Heart right ventricle (tissue), 16 donors: ENCODE measurements at regions not wholly inside any gene's neighbourhood (a gene's known extent, or its start where the extent isn't known, plus 50 kb on each side); places are given as distances from the start of the nearest gene placed in this dataset.
"Not testable (repeated sequence)": the region's sequence is repeated elsewhere in the genome, so short reads cannot be mapped to it uniquely, and the experiment has no call there.

ENCODE experiments used
- ATAC-seq, 8 donors: fragments of 200-7000 bp; cut with Tn5 transposase; one replicate each; pipeline ENCODE4 v1.9.1; 2020; ENCODE audit warnings: mild to moderate bottlenecking in 8 of 8, moderate library complexity in 8 of 8, moderate number of reproducible peaks in 1 of 8
- DNase-seq, 2 donors: peaks; one replicate each; pipeline ENCODE4 v3.0.0-alpha.2; 2020
- H3K27ac ChIP-seq, 10 donors: fragments of 200-600 bp; sonication (generic) in 2 of 10; one replicate each; pipeline versions ENCODE4 v1.5.0 to v1.8.0; 2020 to 2022; ENCODE audit warnings: mild to moderate bottlenecking in 3 of 10
- H3K27me3 ChIP-seq, 7 donors: fragments of 200-600 bp; one replicate each; pipeline ENCODE4 v1.8.0; 2021 to 2022; ENCODE audit warnings: mild to moderate bottlenecking in 2 of 7
- H3K36me3 ChIP-seq, 9 donors: fragments of 200-600 bp; sonication (generic) in 1 of 9; one replicate each; pipeline versions ENCODE4 v1.5.0 to v1.8.0; 2020 to 2022; ENCODE audit warnings: mild to moderate bottlenecking in 2 of 9
- H3K4me1 ChIP-seq, 9 donors: fragments of 200-600 bp; sonication (generic) in 1 of 9; one replicate each; pipeline versions ENCODE4 v1.5.0 to v1.8.0; 2020 to 2022; ENCODE audit warnings: mild to moderate bottlenecking in 4 of 9
- H3K4me3 ChIP-seq, 10 donors: fragments of 200-600 bp; sonication (generic) in 2 of 10; one replicate each; pipeline versions ENCODE4 v1.5.0 to v1.8.0; 2020 to 2022; ENCODE audit warnings: mild to moderate bottlenecking in 7 of 10, moderate library complexity in 2 of 10
- H3K9me3 ChIP-seq, 11 donors: fragments of 200-600 bp in 10 of 11; sonication (generic) in 2 of 11; one replicate each; pipeline versions ENCODE4 v1.5.0 to v1.8.0; 2013 to 2022; ENCODE audit warnings: mild to moderate bottlenecking in 2 of 11, control low read depth in 1 of 11, moderate library complexity in 1 of 11
- WGBS, 2 donors: extraction: QIAGEN DNeasy Blood & Tissue Kit; methylation state at CpG; one replicate each; pipeline ENCODE4 v1.1.7; 2013; ENCODE audit warnings: inconsistent platforms in 1 of 2; 5-methylcytosine and 5-hydroxymethylcytosine counted together
- intact Hi-C, 10 donors: fragments of 100-400 bp; cut with DNase I; formaldehyde crosslinking; loops; one replicate each; pipeline versions ENCODE4 v1.11.1 to v1.14.2; 2022
- TF ChIP-seq, protein P1 (sequence below), 9 donors: fragments of 200-600 bp; sonication (generic) in 2 of 9; IDR thresholded peaks; one replicate each; pipeline versions ENCODE4 v1.5.0 to v1.8.0; 2021 to 2022; ENCODE audit warnings: antibody characterized with exemption in 9 of 9, mild to moderate bottlenecking in 5 of 9, moderate library complexity in 1 of 9
- donor health status: Arrhythmogenic right ventricular cardiomyopathy.
- donor health status: ischemic (EF 13 %, LVEDD 7.1; RV severe dilation, severe dysfunction).
- donor health status: healthy with polysubstance abuse.
- donor health status: DM: no; HTN: yes; CAD: no.
- donor health status: DM: no; HTN: no; CAD: no.
- donor health status: ischemic (EF 25% LVEDD 6.9; RV normal size, moderate dysfunction).
- donor health status: ischemic (EF 25% LVEDD 5.7; RV mildly dilated, moderate dysfunction).
- donor health status: healthy.
- donor health status: DM: yes; HTN: yes; CAD: no.
- donor health status: Ischemic cardiomyopathy.
- donor health status: ischemic (EF 35%, LVEDD 5.7; RV mildly dilated, moderate dysfunction).
- donor health status: nonischemic (EF 11% LVEDD 7.7; RV severe dilation, severe dysfunction).
- donor health status: DM: yes; HTN: yes; CAD: no.
- donor health status: PGD.
- donor health status: ischemic (EF 29% LVEDD 5.4; RV normal size, mild dysfunction).
- donor health status: nonischemic (EF 23%, LVEDD 6.1; RV moderate dilation, normal function).

DNA sequence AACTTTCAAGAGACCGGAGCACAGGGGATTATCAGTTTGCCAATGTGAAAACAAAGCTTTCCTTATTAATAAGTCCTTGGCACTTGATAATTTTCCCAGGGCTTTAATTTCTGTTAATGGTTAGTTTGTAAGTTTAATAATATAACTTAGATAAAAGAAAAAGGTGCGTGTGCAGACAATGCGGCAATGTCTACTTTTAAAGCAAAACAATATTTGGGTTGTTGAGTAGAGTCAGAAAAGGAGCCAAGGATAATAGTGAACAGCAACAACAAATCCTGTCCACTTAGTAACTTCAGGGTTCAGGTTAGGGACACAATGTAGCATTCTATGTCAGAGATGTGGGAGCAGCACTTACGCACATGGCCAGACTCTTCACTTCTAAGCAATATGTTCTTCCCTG, 469.6 kb upstream of the NFIA start:
- Histone ChIP-seq H3K9me3 (peaks cover 0 to 7% (median 0%) of the 10 kb centered on the region in 11 donors), H3K36me3 (no peaks in the 10 kb centered on the region), H3K27me3 (no peaks in the 10 kb centered on the region), H3K27ac (no peak overlapping the region), H3K4me3 (no peak overlapping the region), H3K4me1 (no peaks in the 10 kb centered on the region)
- TF ChIP-seq, protein P1, sequence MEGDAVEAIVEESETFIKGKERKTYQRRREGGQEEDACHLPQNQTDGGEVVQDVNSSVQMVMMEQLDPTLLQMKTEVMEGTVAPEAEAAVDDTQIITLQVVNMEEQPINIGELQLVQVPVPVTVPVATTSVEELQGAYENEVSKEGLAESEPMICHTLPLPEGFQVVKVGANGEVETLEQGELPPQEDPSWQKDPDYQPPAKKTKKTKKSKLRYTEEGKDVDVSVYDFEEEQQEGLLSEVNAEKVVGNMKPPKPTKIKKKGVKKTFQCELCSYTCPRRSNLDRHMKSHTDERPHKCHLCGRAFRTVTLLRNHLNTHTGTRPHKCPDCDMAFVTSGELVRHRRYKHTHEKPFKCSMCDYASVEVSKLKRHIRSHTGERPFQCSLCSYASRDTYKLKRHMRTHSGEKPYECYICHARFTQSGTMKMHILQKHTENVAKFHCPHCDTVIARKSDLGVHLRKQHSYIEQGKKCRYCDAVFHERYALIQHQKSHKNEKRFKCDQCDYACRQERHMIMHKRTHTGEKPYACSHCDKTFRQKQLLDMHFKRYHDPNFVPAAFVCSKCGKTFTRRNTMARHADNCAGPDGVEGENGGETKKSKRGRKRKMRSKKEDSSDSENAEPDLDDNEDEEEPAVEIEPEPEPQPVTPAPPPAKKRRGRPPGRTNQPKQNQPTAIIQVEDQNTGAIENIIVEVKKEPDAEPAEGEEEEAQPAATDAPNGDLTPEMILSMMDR (IDR thresholded peaks at IDR 0.05), result no peak
- intact Hi-C loops, result no loop called here
- DNase-seq, result no peak
- no peak for ATAC-seq
- WGBS, 2 donors, result 93 to 94% methylated on average over 4 of the region's 4 CpGs

DNA sequence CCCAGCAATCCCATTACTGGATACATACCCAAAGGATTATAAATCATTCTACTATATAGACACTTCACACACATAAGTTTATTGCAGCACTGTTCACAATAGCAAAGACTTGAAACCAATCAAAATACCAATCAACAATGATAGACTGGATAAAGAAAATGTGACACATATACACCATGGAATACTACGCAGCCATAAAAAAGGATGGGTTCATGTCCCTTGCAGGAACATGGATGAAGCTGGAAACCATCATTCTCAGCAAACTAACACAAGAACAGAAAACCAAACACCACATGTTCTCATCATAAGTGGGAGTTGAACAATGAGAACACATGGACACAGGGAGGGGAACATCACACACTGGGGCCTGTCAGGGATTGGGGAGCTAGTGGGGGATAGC, 475.4 kb upstream of the NFIA start:
- H3K4me3 ChIP-seq, H3K36me3 ChIP-seq, intact Hi-C loops, H3K27me3 ChIP-seq, DNase-seq, ATAC-seq, H3K4me1 ChIP-seq, H3K27ac ChIP-seq: not testable (repeated sequence)
- H3K9me3 ChIP-seq, result peaks cover 0 to 12% (median 0%) of the 10 kb centered on the region in 11 donors
- WGBS, 2 donors, result 97% methylated on average over 1 of the region's 1 CpG

DNA sequence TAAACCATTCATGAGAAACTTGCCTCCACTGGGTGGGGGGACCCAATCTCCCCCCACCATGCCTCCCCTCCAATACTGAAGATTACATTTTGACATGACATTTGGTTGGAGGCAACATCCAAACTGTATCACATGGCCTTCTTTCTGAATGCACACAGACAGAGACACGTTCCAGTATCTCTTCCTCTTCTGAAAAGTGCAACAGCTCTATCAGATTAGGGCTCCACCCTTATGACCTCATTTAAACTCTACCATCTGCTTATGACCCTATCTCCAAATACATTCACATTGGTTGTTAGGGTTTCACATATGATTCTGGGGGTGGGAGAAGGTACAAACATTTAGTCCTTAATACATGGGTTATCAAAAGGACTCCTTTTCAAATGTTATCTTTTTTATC, 481.8 kb upstream of the NFIA start:
- intact Hi-C loops, result no loop called here
- H3K27ac ChIP-seq, result no peak overlapping the region
- H3K9me3 ChIP-seq, result peaks cover 0 to 6% (median 0%) of the 10 kb centered on the region in 11 donors
- H3K4me3 ChIP-seq, result no peak overlapping the region
- H3K36me3 ChIP-seq, result no peaks in the 10 kb centered on the region
- no peak for DNase-seq
- 40 to 45% methylated on average over 1 of the region's 1 CpG for WGBS, 2 donors
- no peak for ATAC-seq
- TF ChIP-seq, protein P1 (IDR thresholded peaks at IDR 0.05), result no peak
- H3K4me1 ChIP-seq, result peaks cover 0 to 5% (median 0%) of the 10 kb centered on the region in 9 donors
- H3K27me3 ChIP-seq, result no peaks in the 10 kb centered on the region

DNA sequence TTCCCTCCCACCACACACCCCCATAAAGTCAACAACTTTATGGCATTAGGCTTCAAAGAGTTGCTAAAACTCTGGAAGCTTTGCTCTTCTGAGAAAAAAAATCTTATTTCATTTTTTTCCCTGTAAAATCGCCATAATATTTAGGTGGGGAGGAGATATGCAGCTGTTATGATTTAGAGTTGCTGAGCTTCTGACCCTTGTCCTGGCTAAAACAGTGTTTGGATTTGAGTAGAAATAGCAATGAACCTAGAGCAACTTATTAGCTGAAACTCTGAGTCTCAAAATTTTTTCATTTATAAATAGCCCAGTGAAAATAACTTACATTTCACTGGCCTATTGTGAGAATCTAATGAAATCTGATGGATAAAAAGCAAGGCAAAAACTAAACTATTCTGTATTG, 482.8 kb upstream of the NFIA start:
- Histone ChIP-seq H3K27me3 (no peaks in the 10 kb centered on the region), H3K4me3 (no peak overlapping the region), H3K27ac (no peak overlapping the region), H3K4me1 (peaks cover 0 to 5% (median 0%) of the 10 kb centered on the region in 9 donors), H3K36me3 (no peaks in the 10 kb centered on the region), H3K9me3 (peaks cover 0 to 6% (median 0%) of the 10 kb centered on the region in 11 donors)
- ATAC-seq (no peak), DNase-seq (no peak)
- WGBS, 2 donors, result 65 to 73% methylated on average over 1 of the region's 1 CpG
- intact Hi-C loops, result no loop called here
- TF ChIP-seq, protein P1 (IDR thresholded peaks at IDR 0.05), result no peak

DNA sequence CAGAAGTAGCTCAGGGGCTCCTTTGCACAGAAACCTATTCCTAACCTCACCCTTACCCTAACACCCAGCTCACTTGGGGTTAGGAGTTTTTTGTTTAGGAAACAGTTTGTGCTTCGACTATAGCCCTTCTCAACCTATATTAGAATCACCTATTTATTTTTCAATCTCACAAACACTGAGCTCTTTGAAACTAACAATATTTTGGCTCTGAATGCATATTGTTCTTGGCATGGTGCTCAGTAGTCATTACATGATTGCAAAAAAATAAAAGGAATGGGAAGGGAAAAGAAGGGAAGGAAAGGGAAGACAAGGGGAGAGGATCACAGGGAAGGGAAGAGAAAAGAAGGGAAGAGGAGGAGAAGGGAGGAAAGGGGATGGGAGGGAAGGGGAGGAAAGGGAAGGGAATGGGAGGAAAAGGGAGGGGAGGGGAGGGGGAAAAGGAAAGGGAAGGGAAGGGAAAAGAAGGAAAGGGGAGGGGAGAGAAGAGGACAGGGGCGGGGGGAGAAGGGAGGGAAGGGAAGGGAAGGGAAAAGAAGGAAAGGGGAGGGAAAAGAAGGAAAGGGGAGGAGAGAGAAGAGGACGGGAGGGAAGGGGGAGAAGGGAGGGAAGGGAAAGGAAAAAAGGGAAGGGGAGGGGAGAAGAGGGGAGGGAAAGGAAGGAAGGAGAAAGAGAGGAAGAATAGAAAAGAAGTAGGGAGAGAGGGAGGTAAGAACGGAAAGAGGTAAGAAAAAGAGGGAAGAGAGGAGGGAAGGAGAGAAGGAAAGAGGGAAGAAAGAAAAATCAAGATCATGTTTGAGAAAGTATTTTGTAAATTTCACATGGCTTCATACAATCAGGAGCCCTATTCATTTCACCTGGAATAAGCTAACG, 484.1 kb upstream of the NFIA start:
- H3K9me3 ChIP-seq, result peaks cover 0 to 6% (median 0%) of the 10 kb centered on the region in 11 donors
- DNase-seq, result no peak
- ATAC-seq, result no peak
- H3K4me1 ChIP-seq, result peaks cover 0 to 5% (median 0%) of the 10 kb centered on the region in 9 donors
- no peak overlapping the region for H3K4me3 ChIP-seq
- 69 to 76% methylated on average over 5 of the region's 5 CpGs for WGBS, 2 donors
- no peak overlapping the region for H3K27ac ChIP-seq
- intact Hi-C loops, result no loop called here
- TF ChIP-seq, protein P1 (IDR thresholded peaks at IDR 0.05), result no peak
- H3K36me3 ChIP-seq, result no peaks in the 10 kb centered on the region
- H3K27me3 ChIP-seq, result no peaks in the 10 kb centered on the region
